HG03139 (cell line): ENCODE measurements at regions not wholly inside any gene's neighbourhood (a gene's known extent, or its start where the extent isn't known, plus 50 kb on each side); places are given as distances from the start of the nearest gene placed in this dataset.

Experiments
- ATAC-seq: cut with Tn5 transposase; IDR thresholded peaks from one replicate; pipeline ENCODE4 v1.9.1; 2021; ENCODE audit not compliant: unreplicated experiment

DNA sequence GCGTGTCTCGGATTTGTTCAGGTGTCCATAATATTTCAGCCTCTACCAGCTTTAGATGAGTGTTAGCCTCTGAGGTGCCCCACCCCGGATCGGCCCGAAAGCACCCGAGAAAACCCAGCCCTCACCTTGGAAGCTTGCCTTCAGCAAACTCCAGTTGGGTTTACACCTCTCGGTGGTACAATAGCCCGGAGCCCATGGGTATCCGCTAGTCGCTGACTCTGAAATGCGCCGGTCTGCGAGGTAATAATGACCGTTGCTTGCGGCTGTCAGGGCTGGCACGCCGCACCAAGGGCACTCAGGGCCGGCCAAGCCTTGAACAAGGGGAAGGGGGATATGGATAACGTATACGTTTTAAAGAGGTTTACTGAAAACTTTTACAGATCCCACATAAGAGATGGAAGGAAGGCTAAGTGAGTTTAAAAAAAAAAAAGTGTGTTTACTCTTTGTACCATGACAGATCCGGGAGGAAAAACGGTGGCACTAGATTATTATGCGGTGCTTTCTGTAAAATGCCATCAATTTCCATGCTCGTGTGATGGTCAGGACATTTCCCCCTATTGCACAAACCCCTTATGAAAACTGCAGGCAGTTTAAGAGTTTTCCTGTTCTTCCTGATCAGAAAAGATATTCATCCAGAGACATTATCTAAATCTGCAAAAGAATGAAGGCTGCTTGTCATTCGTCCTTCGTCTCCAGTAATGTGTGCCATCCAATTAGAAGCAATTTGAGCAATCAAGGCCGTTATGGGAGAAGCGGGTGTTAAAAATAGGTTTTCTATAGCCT lies 124.2 kb downstream of the TMEM161B start:
- ATAC-seq: no peak

DNA sequence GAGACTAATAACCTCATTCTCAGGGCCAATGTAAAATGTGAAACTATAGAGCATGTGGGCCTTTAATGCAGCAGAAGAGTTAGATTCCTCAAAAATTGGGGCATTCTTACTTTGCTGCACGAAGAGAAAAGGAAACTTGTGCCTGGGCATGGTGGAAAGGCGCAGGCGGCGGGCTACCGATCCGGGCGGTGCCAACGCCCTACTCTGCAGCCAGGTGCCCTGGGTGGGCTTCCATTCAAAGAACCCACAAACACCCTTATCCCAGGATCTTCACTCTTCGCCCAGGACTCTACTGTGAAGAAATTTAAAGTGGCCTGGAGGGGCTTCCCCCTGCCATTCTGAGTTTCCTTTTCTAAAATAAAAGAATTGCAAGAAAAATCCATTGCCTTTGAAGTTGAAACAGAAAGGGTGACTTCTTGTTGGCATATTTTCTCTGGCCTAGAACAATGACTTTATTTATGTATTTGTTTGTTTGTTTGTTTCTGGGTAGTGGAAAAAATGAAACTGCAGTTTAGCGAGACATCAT lies 124.9 kb downstream of the TMEM161B start:
- no peak for ATAC-seq

DNA sequence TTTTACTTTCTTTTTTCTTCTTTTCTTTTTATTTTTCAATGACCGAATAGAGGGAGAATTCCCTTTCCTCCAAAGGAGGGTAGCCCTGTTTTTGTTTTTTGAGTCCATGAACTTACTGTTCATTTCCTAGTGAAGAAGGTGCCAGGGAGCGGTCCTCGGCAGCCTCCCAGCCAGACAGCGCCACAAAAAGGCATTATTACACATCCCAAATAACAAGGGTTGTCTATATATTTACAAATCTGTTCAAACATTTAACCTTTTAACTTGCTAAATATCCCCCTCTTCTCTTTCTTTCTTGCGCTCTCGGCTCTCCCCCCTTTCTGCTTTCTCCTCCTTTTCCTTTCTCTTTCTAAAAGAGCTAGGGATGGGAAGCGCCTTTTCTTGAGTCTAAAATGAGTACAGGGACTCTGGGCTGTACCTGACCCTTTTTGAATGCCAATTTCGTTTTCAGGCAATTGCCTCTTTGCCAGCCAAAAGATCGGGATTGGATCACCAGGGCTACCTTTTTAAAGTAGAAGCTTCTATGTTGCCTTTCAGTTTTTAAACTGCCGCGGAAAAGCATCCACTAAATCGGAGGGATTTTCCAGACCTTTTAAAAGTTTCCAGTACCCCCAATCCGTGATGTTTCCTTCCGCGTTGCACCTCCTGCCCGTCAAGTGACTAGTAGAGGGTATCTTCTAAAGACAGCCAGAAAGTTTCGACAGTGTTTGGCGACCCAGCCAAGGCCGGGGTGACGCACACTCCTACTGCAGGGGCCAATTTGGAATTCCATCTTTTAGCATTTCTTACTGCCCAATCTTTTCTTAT lies 125.6 kb downstream of the TMEM161B start:
- no peak for ATAC-seq

DNA sequence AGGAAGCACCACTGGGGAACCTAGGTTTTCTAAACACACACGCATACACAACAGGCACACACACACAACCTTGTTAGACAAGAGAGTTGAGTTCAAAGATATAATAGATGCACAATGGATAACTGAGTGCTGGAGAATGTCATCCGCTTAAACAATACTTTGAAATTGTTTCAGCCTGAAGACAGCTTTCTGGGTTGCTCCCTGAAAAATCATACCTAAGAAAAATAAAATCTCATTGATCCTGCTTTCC lies 126.1 kb downstream of the TMEM161B start:
- ATAC-seq: no peak

DNA sequence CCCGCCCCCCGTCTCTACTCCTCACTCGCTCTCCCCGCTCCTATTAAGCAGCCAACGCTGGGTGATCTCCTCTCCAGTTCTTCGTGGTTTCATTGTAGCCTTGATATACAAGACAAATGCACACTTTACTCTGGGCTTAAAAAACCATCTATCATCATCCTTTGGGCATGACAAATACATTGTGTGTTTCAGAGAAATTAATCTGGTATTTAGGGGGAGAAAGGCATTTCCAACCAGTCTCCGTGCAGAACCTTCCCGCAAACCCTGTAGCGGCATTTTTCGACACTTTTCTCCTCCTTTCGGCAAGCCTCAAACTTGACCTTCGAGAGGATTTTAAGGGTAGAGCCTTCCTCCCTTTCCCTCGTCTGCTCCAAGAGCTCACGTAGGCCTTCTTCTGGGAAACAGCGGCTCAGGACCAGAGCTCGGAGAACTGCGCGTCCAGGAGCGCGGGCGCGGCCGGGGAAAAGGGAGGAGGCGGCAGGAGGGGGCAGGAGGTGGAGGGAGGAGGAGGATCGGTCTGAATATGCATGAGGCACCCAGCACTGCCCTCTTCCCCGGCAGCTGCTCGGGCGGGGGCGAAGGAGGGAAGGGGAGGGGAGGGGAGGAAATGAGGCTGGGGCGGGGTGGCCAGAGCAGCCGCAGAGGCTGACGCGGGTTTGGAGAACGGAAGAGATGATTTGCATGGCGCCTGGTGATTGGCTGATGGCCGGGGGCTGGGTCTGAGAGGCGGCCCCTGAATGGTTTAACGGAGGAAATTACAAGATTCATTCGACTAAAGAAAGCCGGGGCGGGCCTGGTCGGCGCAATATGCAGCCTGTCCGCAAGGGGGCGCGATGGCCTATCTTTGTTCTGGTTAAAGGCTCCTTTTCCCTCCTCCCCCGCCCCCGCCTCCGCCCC lies 127.5 kb downstream of the TMEM161B start:
- peak; percentile 95 for ATAC-seq

DNA sequence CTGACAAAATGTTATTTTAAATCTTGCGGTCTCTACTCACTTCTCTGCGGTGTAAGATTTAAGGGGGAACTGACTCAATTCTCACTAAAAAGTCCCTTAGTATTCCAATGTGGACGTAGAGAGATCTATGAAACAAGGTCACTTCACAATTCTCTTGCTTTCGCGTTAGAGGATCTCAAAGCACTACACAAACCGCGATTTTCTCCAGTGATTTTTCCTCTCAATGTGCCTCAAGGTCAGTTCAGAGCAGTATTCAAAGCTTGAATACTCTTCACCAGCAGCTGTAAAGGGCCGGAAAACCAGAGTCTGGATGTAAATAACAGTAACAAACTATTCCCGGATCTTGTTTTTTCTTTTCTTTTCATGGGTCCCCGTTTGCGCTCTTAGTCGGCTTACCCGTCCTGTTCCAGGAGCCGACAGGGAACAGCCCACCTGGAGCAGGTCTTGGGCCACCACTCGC lies 128.2 kb downstream of the TMEM161B start:
- no peak for ATAC-seq

DNA sequence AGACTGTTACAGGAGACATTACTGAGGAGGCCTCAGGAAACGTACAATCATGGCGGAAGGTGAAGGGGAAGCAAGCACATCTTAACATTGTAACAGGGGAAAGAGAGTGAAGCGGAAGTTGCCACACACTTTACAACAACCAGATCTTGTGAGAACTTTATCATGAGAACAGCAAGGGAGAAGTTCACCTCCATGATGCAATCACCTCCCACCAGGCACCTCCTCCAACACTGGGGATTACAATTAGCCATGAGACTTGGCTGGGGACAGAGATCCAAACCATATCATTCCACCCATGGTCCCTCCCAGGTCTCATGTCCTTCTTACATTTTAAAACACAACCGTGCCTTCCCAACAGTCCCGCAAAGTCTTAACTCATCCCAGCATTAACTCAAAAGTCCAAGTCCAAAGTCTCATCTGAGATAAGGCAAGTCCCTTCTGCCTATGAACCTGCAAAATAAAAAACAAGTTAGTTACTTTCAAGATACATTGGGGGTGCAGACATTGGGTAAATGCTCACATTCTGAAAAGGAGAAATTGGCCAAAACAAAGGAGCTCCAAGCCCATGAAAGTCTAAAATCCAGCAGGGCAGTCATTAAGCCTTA lies 138.3 kb downstream of the TMEM161B start:
- no peak for ATAC-seq

DNA sequence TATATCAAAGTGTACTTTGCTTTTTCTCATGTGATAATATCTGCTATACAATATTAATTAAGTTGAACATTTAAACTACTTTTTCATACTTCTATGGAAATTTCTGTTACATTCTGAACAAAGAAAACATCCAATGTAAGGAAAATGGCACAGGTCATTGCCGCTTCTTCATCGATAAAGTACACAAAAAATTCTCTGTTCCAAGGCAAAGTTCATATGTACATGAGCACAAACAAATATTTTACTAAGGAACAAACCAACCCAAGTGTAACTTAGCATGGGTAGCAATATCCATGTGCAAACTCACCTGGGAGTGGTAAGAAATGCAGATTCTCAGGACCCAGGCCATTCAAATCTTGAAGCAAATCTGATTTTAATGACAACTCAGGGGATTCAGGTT lies 139.8 kb downstream of the TMEM161B start:
- no peak for ATAC-seq

DNA sequence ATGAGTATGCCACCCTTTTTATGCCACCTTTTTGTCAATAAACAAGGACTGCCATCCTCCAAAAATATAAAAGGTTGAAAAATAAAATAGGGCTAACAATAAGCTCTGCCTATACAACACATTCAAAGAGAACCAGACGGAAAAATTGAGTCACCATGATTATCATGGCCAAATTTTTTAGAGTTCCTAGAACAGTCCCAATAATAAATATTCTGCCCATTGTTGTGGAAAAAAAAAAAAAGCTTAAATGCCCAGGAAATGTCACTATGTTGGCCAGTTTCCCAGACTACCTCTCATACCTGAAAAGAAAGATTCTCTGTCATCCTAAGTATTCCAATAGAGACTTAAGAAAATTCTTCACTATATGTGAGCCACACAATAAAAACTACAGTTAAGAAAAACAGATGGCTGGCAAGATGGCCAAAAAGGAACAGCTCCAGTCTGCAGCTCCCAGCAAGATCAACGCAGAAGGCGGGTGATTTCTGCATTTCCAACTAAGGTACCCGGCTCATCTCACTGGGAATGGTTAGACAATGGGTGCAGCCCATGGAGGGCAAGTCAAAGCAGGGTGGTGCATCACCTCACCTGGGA lies 149.0 kb downstream of the TMEM161B start:
- no peak for ATAC-seq

DNA sequence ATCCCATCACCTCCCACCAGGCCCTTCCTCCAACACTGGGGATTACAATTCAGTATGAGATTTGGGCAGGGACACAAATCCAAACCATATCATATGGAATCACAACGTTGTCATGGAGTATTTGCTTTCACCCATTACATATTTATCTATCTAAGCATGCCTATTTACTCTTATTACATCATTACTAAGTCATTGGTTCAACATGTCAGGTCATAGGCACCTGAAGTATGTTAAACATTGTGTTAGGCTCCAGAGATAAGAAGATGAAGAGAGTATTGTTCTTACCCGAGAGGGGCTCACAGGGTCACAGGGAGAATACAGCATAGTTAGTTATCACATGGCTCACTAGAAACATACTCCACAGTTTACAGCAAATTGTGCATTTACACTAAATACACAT lies 150.5 kb downstream of the TMEM161B start:
- no peak for ATAC-seq

DNA sequence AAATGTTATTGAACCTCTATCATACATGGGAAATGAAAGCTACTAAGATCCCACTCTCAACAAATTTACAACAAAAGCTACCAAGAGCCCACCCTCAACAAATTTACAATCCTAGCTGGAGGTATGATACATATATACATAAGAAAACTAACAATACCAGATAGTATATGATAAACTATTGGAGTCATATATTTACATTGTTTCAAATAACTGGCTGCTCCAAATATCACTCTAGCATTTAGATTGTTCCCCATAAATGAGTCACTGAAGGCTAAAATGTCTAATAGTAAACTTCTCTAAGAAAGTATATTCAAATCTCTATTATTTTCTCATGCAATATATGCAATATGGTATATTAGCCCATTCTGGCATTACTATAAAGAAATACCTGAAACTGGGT lies 151.1 kb downstream of the TMEM161B start:
- ATAC-seq: no peak

DNA sequence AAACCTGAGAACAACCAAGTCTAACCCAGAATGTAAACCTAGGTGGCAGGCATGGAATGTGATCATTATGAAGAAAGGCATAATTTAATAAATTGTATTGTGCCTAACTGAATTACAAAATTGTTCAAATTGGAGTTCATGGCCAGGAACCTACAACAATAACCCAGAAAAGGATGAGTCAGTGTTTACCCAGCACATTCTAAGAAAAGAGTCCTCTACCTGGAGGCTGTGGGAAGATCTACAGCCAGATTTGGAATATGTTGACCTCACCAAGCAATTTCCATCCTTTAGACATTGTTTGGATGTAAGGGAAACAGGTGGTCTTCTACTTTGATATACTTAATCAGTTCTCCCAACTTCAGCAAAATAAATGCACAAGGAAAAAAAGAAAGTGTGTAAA lies 152.2 kb downstream of the TMEM161B start:
- no peak for ATAC-seq

DNA sequence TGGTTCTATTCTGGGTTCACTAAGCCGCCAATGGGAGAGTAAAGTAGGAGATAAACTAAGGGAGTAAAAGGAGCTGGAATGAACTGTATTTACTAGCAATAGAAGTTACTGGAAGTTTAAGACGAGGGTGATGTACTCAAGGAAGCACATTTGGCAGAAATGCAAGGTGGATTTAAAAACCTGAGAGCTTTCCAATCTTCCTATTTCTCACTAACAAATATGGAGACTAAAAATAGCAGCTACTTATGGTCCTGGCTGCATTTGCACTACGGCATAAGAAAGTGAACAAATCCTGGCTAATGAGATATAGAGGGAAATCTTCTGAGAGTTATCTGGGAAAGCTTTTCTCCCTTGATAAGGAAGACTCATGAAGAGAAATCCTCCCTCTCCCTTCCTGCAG lies 153.4 kb downstream of the TMEM161B start:
- no peak for ATAC-seq

DNA sequence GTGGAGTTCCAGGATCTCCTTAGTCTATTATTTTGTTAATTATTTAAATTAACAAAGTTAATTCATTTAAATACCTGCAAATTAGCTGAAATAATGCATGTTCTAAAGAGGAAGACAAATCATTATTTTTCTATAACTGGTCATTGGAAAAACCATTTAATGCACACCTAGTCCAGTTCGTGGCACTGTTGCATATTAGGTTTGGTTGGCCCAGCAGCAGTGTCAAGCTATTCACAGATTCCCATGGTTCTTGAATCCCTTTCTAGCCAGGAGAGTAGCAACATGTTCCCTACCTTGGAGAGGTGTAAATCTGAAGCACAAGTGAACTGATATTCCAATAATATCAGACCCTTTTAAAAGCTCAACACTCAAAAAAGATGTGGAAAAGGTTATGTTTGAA lies 155.2 kb downstream of the TMEM161B start:
- no peak for ATAC-seq

DNA sequence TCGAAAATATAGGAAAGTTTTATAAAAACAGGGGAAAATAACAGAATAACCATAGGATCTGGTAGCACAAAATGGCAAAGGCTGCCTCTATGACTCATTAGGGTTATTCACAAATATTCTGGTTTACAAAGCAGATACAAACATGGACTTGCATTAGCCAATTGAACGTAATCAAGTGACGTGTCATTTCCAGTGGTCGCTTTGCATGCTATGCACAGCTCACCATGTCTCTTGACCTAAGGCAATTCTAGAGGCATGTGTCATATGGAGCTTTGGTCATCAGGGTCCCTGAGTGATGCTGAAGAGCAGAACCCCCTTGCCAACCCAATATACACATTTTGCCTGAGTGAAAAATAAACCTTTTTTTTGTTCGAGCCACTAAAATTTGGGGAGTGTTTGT lies 158.8 kb downstream of the TMEM161B start:
- no peak for ATAC-seq

DNA sequence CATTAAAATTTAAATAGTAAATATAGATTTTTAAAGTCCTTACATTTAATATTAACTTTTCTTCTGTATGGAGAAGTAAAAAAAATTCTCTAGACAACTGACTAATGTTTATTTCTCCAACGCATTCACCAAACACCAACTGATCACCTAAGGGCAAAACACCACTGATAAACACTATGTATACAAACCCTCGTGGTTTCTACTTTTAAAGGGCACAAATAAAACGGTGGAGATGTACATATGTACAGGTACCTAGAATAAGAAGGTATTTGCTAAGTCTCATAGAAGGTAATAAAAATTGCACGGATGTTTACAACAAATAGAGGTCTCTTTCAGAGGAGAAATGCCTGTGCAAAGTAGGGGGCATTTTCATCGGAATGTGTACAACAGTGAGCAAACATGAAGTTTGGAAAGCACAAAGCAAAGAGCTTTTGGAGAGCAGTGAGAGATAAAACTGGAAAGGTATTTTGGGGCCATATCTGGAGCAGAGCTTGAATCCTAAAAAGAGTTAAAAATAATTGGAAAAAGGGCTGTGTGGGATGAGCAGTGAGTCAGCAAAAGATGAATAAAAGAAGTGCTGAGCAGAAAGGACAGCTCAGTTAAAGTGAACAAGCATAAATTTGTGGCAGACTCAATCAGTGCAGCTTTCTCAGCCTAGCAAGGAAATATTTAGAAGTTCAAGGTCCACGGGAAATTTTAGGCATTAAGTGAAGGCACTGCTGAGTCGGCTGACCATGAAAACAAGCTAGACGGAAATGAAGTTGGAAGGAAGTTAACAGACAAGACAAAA lies 160.0 kb downstream of the TMEM161B start:
- no peak for ATAC-seq

DNA sequence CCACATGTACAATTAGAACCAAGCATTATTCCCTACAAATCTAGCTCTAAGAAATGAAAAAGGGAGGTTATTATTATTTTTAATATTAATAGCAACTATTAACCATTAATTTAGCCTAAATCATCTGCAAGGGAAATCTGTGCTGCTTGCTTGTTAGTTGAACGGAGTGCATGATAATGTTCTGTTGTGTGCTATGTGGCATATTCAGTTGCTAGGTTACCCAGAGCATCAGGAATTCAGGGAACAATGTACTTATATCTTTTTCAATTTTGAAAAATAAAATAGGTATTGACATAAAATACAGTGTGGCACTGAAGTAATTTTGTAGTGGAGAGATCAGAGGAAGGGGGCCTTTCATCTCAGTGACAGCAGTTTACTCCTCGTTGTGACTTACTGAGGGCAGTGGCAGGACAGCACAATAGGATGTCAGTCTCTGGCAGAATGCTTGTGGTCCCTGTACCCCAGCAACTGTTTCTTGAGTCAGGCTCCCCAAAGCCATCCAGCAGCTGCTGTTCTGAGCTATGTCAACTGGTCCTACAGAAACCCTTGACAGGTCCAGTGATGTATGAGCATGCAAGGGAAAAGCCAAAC lies 173.6 kb downstream of the TMEM161B start:
- ATAC-seq: no peak

DNA sequence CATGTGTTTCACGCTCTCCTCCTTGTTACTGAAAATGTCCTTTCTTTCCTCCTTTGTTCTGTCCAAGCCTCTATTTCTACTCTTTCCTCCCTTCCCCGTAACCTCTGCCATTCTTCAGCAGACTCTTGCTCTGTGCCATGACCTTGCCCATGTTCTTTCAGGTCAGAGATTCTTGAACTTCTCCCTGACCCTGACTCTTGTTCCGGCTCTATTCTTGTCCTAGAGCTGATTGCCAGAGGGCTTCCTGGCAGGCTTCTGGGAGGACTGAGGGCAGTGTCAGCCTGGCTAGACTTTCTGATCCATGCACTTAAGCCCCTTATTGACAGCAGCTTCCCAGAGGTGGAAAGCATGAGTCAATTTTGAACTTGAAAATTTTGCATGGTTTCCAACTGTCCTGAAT lies 174.2 kb downstream of the TMEM161B start:
- ATAC-seq: no peak

DNA sequence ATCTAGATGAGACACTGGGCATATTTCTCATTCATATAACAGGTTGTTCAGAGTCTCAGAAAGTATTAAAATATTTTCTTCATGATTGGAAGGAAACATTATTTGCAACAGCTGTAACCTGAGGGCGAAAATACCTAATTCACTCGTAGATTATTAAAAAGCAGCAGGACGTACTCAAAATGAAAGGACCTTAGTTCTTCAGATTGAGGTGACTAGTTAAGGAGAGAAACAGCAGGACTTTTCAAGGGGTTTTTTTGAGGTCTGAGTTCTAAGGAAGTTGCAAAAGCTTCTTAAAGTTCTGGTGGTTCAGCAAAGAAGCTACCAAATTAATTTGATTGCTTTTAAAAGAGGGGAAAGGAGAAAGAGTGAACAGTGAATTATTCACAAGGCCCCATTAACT lies 174.9 kb downstream of the TMEM161B start:
- ATAC-seq: no peak
